ENCODE measurements at regions not wholly inside any gene's neighbourhood (a gene's known extent, or its start where the extent isn't known, plus 50 kb on each side); places are given as distances from the start of the nearest gene placed in this dataset.

GRCh38 chr17:5789528-5789927 lies 205.2 kb upstream of the NLRP1 start:
- Histone ChIP-seq H3K9me3 (ENCODE audit: control insufficient read depth, insufficient read depth, low read length) (peaks cover 20% of the 10 kb centered on the region), H3K27me3 (ENCODE audit: control insufficient read depth, low read length) (peaks cover 10% of the 10 kb centered on the region), H3K4me2 (ENCODE audit: low read length) (no peak overlapping the region), H3K36me3 (ENCODE audit: control insufficient read depth, low read length) (no peaks in the 10 kb centered on the region), H4K20me1 (ENCODE audit: control insufficient read depth, insufficient read depth, low read depth, low read length) (no peaks in the 10 kb centered on the region), H3K9me2 (replicated peaks; ENCODE audit: control insufficient read depth, low read length) (no peaks in the 10 kb centered on the region), H3K4me1 (ENCODE audit: control insufficient read depth, low read length) (peaks cover 11% of the 10 kb centered on the region), H3F3A (ENCODE audit: control insufficient read depth, insufficient read depth) (no peaks in the 10 kb centered on the region), H3K4me3 (ENCODE audit: low read length) (no peak overlapping the region), H3K27ac (ENCODE audit: low read depth, low read length) (no peak overlapping the region), H3K79me2 (ENCODE audit: control insufficient read depth, low read length) (no peaks in the 10 kb centered on the region)
- TF ChIP-seq CTCF (IDR thresholded peaks at IDR 0.05; ENCODE audit: low read depth, low read length, poor library complexity, severe bottlenecking) (no peak), EZH2phosphoT487 (IDR thresholded peaks at IDR 0.05; ENCODE audit: borderline replicate concordance, low read length) (no peak)

DNA sequence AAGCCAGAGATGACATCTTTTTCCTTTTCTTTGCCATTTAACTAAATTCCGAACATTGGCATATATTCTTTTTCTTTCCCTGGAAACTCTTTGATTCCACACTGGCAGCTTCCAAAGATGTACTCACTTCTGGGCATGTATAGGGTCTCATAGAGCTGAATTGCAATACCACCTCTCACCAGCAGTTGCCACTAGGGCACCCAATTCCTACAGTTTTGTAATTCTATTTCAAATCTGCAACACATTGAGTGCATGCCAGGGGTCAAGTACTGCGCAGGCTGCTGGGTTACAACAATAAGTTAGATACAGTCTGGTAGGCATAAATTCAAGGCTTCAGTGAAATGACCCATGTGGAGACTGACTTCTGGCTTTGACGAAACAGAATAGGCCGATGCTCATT lies 208.8 kb upstream of the NLRP1 start:
- no peak overlapping the region for H3K4me3 ChIP-seq (ENCODE audit: low read length)
- H3K4me2 ChIP-seq (ENCODE audit: low read length), result no peak overlapping the region
- peaks cover 20% of the 10 kb centered on the region for H3K9me3 ChIP-seq (ENCODE audit: control insufficient read depth, insufficient read depth, low read length)
- no peaks in the 10 kb centered on the region for H3K4me1 ChIP-seq (ENCODE audit: control insufficient read depth, low read length)
- TF ChIP-seq EZH2phosphoT487 (IDR thresholded peaks at IDR 0.05; ENCODE audit: borderline replicate concordance, low read length), result no peak
- peak; percentile 39 for TF ChIP-seq CTCF (IDR thresholded peaks at IDR 0.05; ENCODE audit: low read depth, low read length, poor library complexity, severe bottlenecking)
- H3K27ac ChIP-seq (ENCODE audit: low read depth, low read length), result no peak overlapping the region
- no peaks in the 10 kb centered on the region for H3K79me2 ChIP-seq (ENCODE audit: control insufficient read depth, low read length)
- no peaks in the 10 kb centered on the region for H3F3A ChIP-seq (ENCODE audit: control insufficient read depth, insufficient read depth)
- no peaks in the 10 kb centered on the region for H4K20me1 ChIP-seq (ENCODE audit: control insufficient read depth, insufficient read depth, low read depth, low read length)
- H3K36me3 ChIP-seq (ENCODE audit: control insufficient read depth, low read length), result no peaks in the 10 kb centered on the region
- H3K9me2 ChIP-seq (replicated peaks; ENCODE audit: control insufficient read depth, low read length), result no peaks in the 10 kb centered on the region
- no peaks in the 10 kb centered on the region for H3K27me3 ChIP-seq (ENCODE audit: control insufficient read depth, low read length)

- peaks cover 20% of the 10 kb centered on the region for H3K9me3 ChIP-seq (ENCODE audit: control insufficient read depth, insufficient read depth, low read length)
- H4K20me1 ChIP-seq (ENCODE audit: control insufficient read depth, insufficient read depth, low read depth, low read length), result no peaks in the 10 kb centered on the region
- no peaks in the 10 kb centered on the region for H3K4me1 ChIP-seq (ENCODE audit: control insufficient read depth, low read length)
- no peak overlapping the region for H3K4me2 ChIP-seq (ENCODE audit: low read length)
- no peaks in the 10 kb centered on the region for H3K79me2 ChIP-seq (ENCODE audit: control insufficient read depth, low read length)
- TF ChIP-seq CTCF (IDR thresholded peaks at IDR 0.05; ENCODE audit: low read depth, low read length, poor library complexity, severe bottlenecking) (no peak), EZH2phosphoT487 (IDR thresholded peaks at IDR 0.05; ENCODE audit: borderline replicate concordance, low read length) (no peak)
- H3K27ac ChIP-seq (ENCODE audit: low read depth, low read length), result no peak overlapping the region
- H3K4me3 ChIP-seq (ENCODE audit: low read length), result no peak overlapping the region
- no peaks in the 10 kb centered on the region for H3K27me3 ChIP-seq (ENCODE audit: control insufficient read depth, low read length)
- no peaks in the 10 kb centered on the region for H3K9me2 ChIP-seq (replicated peaks; ENCODE audit: control insufficient read depth, low read length)
- no peaks in the 10 kb centered on the region for H3K36me3 ChIP-seq (ENCODE audit: control insufficient read depth, low read length)
- H3F3A ChIP-seq (ENCODE audit: control insufficient read depth, insufficient read depth), result no peaks in the 10 kb centered on the region
These were observed 209.6 kb upstream of the NLRP1 start for GRCh38 chr17:5793899-5794298.

DNA sequence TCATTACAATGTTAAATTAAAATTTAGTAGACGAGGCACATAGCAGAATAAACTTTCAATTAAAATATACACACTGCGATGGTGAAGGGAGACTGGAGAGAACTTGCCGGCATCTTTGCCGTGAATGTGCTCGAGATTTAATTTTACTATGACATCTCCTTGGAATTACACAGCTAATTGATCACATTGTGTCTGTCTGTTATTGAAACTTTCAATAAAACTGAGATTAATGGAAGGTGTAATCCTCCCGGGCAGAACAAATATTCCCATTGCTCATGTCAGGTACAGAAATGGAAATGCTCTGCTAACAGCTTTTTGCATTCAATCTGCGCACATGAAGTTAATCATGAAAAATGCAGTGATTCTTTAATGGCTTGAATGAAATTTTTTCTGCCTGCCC lies 210.1 kb upstream of the NLRP1 start:
- Histone ChIP-seq H3K9me2 (replicated peaks; ENCODE audit: control insufficient read depth, low read length) (no peaks in the 10 kb centered on the region), H3K9me3 (ENCODE audit: control insufficient read depth, insufficient read depth, low read length) (peaks cover 20% of the 10 kb centered on the region), H3K4me3 (ENCODE audit: low read length) (no peak overlapping the region), H3K36me3 (ENCODE audit: control insufficient read depth, low read length) (no peaks in the 10 kb centered on the region), H4K20me1 (ENCODE audit: control insufficient read depth, insufficient read depth, low read depth, low read length) (no peaks in the 10 kb centered on the region), H3K27ac (ENCODE audit: low read depth, low read length) (no peak overlapping the region), H3K4me2 (ENCODE audit: low read length) (no peak overlapping the region), H3K79me2 (ENCODE audit: control insufficient read depth, low read length) (no peaks in the 10 kb centered on the region), H3K4me1 (ENCODE audit: control insufficient read depth, low read length) (no peaks in the 10 kb centered on the region), H3K27me3 (ENCODE audit: control insufficient read depth, low read length) (no peaks in the 10 kb centered on the region), H3F3A (ENCODE audit: control insufficient read depth, insufficient read depth) (no peaks in the 10 kb centered on the region)
- TF ChIP-seq CTCF (IDR thresholded peaks at IDR 0.05; ENCODE audit: low read depth, low read length, poor library complexity, severe bottlenecking) (no peak), EZH2phosphoT487 (IDR thresholded peaks at IDR 0.05; ENCODE audit: borderline replicate concordance, low read length) (no peak)
